ENCODE measurements at regions not wholly inside any gene's neighbourhood (a gene's known extent, or its start where the extent isn't known, plus 50 kb on each side); places are given as distances from the start of the nearest gene placed in this dataset.
"Not testable (repeated sequence)": the region's sequence is repeated elsewhere in the genome, so short reads cannot be mapped to it uniquely, and the experiment has no call there.

GRCh38 chr19:28578208-28578607 lies 634.7 kb downstream of the UQCRFS1 start:
- no peaks in the 10 kb centered on the region for H3K4me1 ChIP-seq (ENCODE audit: control insufficient read depth, insufficient read depth, low read length, poor library complexity, severe bottlenecking)
- 90 to 92% methylated on average over 2 of the region's 8 CpGs for WGBS, 2 experiments (ENCODE audit: insufficient coverage in 2 of 2)
- no peaks in the 10 kb centered on the region for H3K36me3 ChIP-seq (ENCODE audit: control insufficient read depth, insufficient read depth, low read length)
- H3K9me3 ChIP-seq (ENCODE audit: control insufficient read depth, low read length) = no peaks in the 10 kb centered on the region
- H3K4me3 ChIP-seq (ENCODE audit: extremely low read depth, insufficient read depth, low read length, poor library complexity, severe bottlenecking) = no peak overlapping the region
- no peak overlapping the region for H3K27ac ChIP-seq (ENCODE audit: low read depth, low read length, severe bottlenecking)

DNA sequence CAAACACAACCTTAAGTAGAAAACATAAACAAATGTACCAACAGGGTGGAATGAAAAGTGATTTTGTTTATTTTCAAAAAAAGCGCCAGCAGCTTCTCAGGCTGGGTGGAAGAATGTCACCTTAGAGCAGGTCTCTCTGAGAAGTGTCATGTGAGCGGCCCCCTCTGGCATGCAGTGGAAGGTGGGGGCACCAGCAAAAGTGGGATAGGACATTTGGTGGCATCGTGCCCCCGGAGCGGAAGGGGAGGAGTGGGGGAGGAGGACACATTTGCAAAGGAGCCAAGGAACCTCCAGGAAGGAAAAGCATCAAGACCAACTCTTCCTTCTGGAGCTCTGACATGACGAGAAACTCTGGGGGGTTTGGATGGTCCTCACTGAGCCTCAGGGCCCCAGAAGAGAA lies 635.3 kb downstream of the UQCRFS1 start:
- no peaks in the 10 kb centered on the region for H3K4me1 ChIP-seq (ENCODE audit: control insufficient read depth, insufficient read depth, low read length, poor library complexity, severe bottlenecking)
- WGBS, 2 experiments (ENCODE audit: insufficient coverage in 2 of 2) = 88 to 97% methylated on average over 5 to 6 of the region's 6 CpGs
- no peaks in the 10 kb centered on the region for H3K9me3 ChIP-seq (ENCODE audit: control insufficient read depth, low read length)
- H3K4me3 ChIP-seq (ENCODE audit: extremely low read depth, insufficient read depth, low read length, poor library complexity, severe bottlenecking) = no peak overlapping the region
- H3K36me3 ChIP-seq (ENCODE audit: control insufficient read depth, insufficient read depth, low read length) = no peaks in the 10 kb centered on the region
- H3K27ac ChIP-seq (ENCODE audit: low read depth, low read length, severe bottlenecking) = no peak overlapping the region

DNA sequence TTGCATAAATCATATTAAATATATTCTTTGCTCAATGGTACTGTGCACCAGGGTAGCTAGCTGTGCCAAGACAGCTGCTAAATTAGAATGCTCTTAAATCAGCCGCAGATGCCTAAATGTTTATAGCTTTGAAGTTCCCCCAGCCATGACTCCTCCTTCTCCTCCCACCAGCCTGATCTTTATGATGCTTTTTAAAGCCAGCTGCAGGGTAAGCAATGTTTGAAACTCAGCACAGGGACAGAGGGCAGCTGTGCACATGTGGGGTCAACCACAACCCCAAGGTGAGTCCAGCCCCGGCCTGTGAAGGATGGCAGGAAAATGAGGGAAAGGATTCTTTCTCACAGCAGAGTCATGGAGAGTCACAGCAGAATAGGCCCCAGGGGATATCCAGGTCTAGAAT lies 635.7 kb downstream of the UQCRFS1 start:
- H3K4me3 ChIP-seq (ENCODE audit: extremely low read depth, insufficient read depth, low read length, poor library complexity, severe bottlenecking) = no peak overlapping the region
- H3K4me1 ChIP-seq (ENCODE audit: control insufficient read depth, insufficient read depth, low read length, poor library complexity, severe bottlenecking) = no peaks in the 10 kb centered on the region
- 89 to 90% methylated on average over 2 of the region's 2 CpGs for WGBS, 2 experiments (ENCODE audit: insufficient coverage in 2 of 2)
- H3K9me3 ChIP-seq (ENCODE audit: control insufficient read depth, low read length) = no peaks in the 10 kb centered on the region
- H3K36me3 ChIP-seq (ENCODE audit: control insufficient read depth, insufficient read depth, low read length) = no peaks in the 10 kb centered on the region
- no peak overlapping the region for H3K27ac ChIP-seq (ENCODE audit: low read depth, low read length, severe bottlenecking)

DNA sequence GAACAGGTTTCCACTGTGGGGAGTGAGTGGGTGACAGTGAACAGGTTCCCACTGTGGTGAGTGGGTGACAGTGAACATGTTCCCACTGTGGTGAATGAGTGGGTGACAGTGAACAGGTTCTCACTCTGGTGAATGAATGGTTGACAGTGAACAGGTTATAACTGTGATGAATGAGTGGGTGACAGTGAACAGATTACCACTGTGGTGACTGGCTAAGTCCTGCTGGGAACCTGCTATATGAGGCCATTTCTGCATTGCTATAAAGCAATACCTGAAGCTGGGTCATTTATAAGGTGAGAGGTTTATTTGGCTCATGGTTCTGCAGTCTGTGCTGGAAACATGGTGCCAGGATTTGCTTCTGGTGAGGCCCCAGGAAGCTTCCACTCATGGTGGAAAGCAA lies 637.1 kb downstream of the UQCRFS1 start:
- Histone ChIP-seq H3K9me3 (ENCODE audit: control insufficient read depth, low read length) (no peaks in the 10 kb centered on the region), H3K27ac (ENCODE audit: low read depth, low read length, severe bottlenecking) (no peak overlapping the region), H3K36me3 (ENCODE audit: control insufficient read depth, insufficient read depth, low read length) (no peaks in the 10 kb centered on the region), H3K4me1 (ENCODE audit: control insufficient read depth, insufficient read depth, low read length, poor library complexity, severe bottlenecking) (no peaks in the 10 kb centered on the region), H3K4me3 (ENCODE audit: extremely low read depth, insufficient read depth, low read length, poor library complexity, severe bottlenecking) (no peak overlapping the region)

DNA sequence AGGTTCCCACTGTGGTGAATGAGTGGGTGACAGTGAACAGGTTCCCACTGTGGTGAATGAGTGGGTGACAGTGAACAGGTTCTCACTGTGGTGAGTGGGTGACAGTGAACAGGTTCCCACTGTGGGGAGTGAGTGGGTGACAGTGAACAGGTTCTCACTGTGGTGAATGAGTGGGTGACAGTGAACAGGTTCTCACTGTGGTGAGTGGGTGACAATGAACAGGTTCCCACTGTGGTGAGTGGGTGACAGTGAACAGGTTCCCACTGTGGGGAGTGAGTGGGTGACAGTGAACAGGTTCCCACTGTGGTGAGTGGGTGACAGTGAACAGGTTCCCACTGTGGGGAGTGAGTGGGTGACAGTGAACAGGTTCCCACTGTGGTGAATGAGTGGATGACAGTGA lies 637.6 kb downstream of the UQCRFS1 start:
- H3K27ac ChIP-seq (ENCODE audit: low read depth, low read length, severe bottlenecking); H3K4me1 ChIP-seq (ENCODE audit: control insufficient read depth, insufficient read depth, low read length, poor library complexity, severe bottlenecking); H3K36me3 ChIP-seq (ENCODE audit: control insufficient read depth, insufficient read depth, low read length); H3K9me3 ChIP-seq (ENCODE audit: control insufficient read depth, low read length); H3K4me3 ChIP-seq (ENCODE audit: extremely low read depth, insufficient read depth, low read length, poor library complexity, severe bottlenecking): not testable (repeated sequence)

DNA sequence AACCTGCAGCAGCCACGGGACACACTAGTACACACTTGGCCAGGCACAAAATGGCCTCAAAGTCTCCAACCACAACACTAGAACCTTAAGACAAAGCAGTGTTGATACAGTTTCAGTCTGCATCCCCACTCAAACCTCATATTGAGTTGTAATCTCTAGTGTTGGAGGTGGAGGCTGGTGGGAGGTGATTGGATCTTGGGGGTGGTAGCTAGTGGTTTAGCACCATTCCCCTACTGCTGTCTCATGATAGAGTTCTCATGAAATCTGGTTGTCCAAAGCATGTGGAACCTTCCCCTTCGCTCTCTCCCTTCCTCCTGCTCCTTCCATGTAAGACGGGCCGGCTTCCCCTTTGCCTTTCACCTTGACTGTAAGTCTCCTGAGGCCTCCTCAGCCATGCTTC lies 638.7 kb downstream of the UQCRFS1 start:
- Histone ChIP-seq H3K36me3 (ENCODE audit: control insufficient read depth, insufficient read depth, low read length) (no peaks in the 10 kb centered on the region), H3K4me1 (ENCODE audit: control insufficient read depth, insufficient read depth, low read length, poor library complexity, severe bottlenecking) (no peaks in the 10 kb centered on the region), H3K4me3 (ENCODE audit: extremely low read depth, insufficient read depth, low read length, poor library complexity, severe bottlenecking) (no peak overlapping the region), H3K9me3 (ENCODE audit: control insufficient read depth, low read length) (no peaks in the 10 kb centered on the region), H3K27ac (ENCODE audit: low read depth, low read length, severe bottlenecking) (no peak overlapping the region)
- WGBS, 2 experiments (ENCODE audit: insufficient coverage in 2 of 2) = 95 to 100% methylated on average over 2 to 3 of the region's 4 CpGs

DNA sequence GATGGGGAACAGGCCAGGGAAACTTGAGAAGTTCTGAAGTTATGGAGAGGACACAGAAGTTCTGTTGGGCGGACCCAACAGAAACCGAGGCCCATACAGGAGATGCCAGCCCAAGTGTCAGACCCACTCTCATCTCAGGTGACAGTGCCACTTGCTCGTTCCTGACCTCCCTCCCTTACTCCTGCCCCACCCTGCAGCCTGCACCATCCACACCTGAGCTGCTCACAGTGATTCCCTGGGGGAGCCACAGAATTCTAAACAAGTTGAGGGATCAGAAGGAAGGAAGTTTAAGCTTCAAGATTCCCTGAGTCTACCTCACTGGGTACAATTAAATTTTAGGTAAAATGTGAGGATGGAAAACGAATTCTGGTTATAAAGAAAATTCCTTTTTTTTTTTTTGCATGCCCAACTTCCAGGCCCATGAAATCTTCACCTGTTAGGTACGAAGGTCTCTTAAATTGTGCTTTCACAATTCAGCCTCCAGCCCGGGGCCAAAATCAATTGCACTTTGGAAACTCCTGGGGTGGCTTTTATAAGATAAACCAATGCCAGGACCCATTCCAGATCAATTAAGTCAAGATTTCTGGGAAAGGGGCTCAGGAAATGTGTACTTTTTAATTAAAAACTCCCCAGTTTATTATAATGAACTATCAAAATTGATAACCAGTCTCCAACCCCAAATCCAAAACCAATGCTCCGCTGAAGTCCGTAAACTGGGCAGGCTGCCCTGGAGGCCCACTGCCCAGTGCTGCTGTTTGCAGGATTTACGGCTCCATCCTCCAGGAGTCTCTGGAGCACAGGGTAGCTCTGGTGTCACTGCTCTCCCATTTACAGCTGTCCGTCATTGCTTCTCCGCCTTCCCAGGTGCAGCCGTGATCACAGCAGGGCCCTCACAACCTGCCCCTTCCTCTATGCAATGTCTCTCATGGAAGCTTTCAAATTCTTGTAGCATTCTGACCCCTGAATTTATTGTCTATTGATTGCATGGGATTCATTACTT lies 643.5 kb downstream of the UQCRFS1 start:
- H3K9me3 ChIP-seq (ENCODE audit: control insufficient read depth, low read length) = no peaks in the 10 kb centered on the region
- H3K4me3 ChIP-seq (ENCODE audit: extremely low read depth, insufficient read depth, low read length, poor library complexity, severe bottlenecking) = no peak overlapping the region
- 78 to 86% methylated on average over 9 to 11 of the region's 12 CpGs for WGBS, 2 experiments (ENCODE audit: insufficient coverage in 2 of 2)
- no peaks in the 10 kb centered on the region for H3K36me3 ChIP-seq (ENCODE audit: control insufficient read depth, insufficient read depth, low read length)
- H3K27ac ChIP-seq (ENCODE audit: low read depth, low read length, severe bottlenecking) = no peak overlapping the region
- no peaks in the 10 kb centered on the region for H3K4me1 ChIP-seq (ENCODE audit: control insufficient read depth, insufficient read depth, low read length, poor library complexity, severe bottlenecking)

GRCh38 chr19:28567834-28568233 lies 645.1 kb downstream of the UQCRFS1 start:
- H3K4me1 ChIP-seq (ENCODE audit: control insufficient read depth, insufficient read depth, low read length, poor library complexity, severe bottlenecking) = no peaks in the 10 kb centered on the region
- H3K4me3 ChIP-seq (ENCODE audit: extremely low read depth, insufficient read depth, low read length, poor library complexity, severe bottlenecking) = no peak overlapping the region
- H3K9me3 ChIP-seq (ENCODE audit: control insufficient read depth, low read length) = no peaks in the 10 kb centered on the region
- H3K27ac ChIP-seq (ENCODE audit: low read depth, low read length, severe bottlenecking) = no peak overlapping the region
- no peaks in the 10 kb centered on the region for H3K36me3 ChIP-seq (ENCODE audit: control insufficient read depth, insufficient read depth, low read length)
- WGBS, 2 experiments (ENCODE audit: insufficient coverage in 2 of 2) = 80% methylated on average over 1 of the region's 1 CpG; no CpG with 5 or more reads in 1 of the 2 experiments

- H3K27ac ChIP-seq (ENCODE audit: low read depth, low read length, severe bottlenecking) = no peak overlapping the region
- H3K9me3 ChIP-seq (ENCODE audit: control insufficient read depth, low read length) = no peaks in the 10 kb centered on the region
- H3K4me1 ChIP-seq (ENCODE audit: control insufficient read depth, insufficient read depth, low read length, poor library complexity, severe bottlenecking) = no peaks in the 10 kb centered on the region
- H3K4me3 ChIP-seq (ENCODE audit: extremely low read depth, insufficient read depth, low read length, poor library complexity, severe bottlenecking) = no peak overlapping the region
- WGBS, 2 experiments (ENCODE audit: insufficient coverage in 2 of 2) = 93 to 94% methylated on average over 5 to 8 of the region's 13 CpGs
- no peaks in the 10 kb centered on the region for H3K36me3 ChIP-seq (ENCODE audit: control insufficient read depth, insufficient read depth, low read length)
Observed at GRCh38 chr19:28563964-28564921, 648.7 kb downstream of the UQCRFS1 start.

GRCh38 chr19:28560786-28561185 lies 652.2 kb downstream of the UQCRFS1 start:
- WGBS, 2 experiments (ENCODE audit: insufficient coverage in 2 of 2) = 90% methylated on average over 3 of the region's 4 CpGs; no CpG with 5 or more reads in 1 of the 2 experiments
- Histone ChIP-seq H3K4me1 (ENCODE audit: control insufficient read depth, insufficient read depth, low read length, poor library complexity, severe bottlenecking) (no peaks in the 10 kb centered on the region), H3K27ac (ENCODE audit: low read depth, low read length, severe bottlenecking) (no peak overlapping the region), H3K36me3 (ENCODE audit: control insufficient read depth, insufficient read depth, low read length) (no peaks in the 10 kb centered on the region), H3K9me3 (ENCODE audit: control insufficient read depth, low read length) (no peaks in the 10 kb centered on the region), H3K4me3 (ENCODE audit: extremely low read depth, insufficient read depth, low read length, poor library complexity, severe bottlenecking) (no peak overlapping the region)

Data from mesodermal cell (in vitro differentiated cells).